SJSA1 (cell line): ENCODE measurements at regions not wholly inside any gene's neighbourhood (a gene's known extent, or its start where the extent isn't known, plus 50 kb on each side); places are given as distances from the start of the nearest gene placed in this dataset.
A peak's percentile ranks its signal among the peaks of the same experiment; 100 is the strongest.

Experiments
- DNase-seq, 2 experiments: peaks; one replicate each; pipeline ENCODE4 v3.0.0-alpha.2; 2015 to 2020; ENCODE audit warnings: low spot score in 2 of 2, low read depth in 1 of 2
- H3K27ac ChIP-seq: fragments of 250-450 bp; sonication (Bioruptor Pico); 2 replicates; pipeline ENCODE4 v1.5.1; 2020; ENCODE audit warnings: mild to moderate bottlenecking, moderate library complexity
- H3K27me3 ChIP-seq: fragments of 250-450 bp; sonication (Bioruptor Pico); replicated peaks from 2 replicates; pipeline ENCODE4 v1.5.1; 2020; ENCODE audit warnings: mild to moderate bottlenecking, moderate library complexity
- H3K36me3 ChIP-seq: fragments of 250-450 bp; sonication (Bioruptor Pico); 2 replicates; pipeline ENCODE4 v1.5.1; 2020; ENCODE audit warnings: mild to moderate bottlenecking
- H3K4me1 ChIP-seq: fragments of 250-450 bp; sonication (Bioruptor Pico); replicated peaks from 2 replicates; pipeline ENCODE4 v1.6.1; 2021; ENCODE audit warnings: mild to moderate bottlenecking
- H3K4me3 ChIP-seq: fragments of 250-450 bp; sonication (Bioruptor Pico); 2 replicates; pipeline ENCODE4 v1.5.1; 2020; ENCODE audit warnings: mild to moderate bottlenecking
- H3K9me3 ChIP-seq: fragments of 250-450 bp; sonication (Bioruptor Pico); replicated peaks from 2 replicates; pipeline ENCODE4 v1.5.1; 2020; ENCODE audit warnings: mild to moderate bottlenecking

GRCh38 chr6:22448291-22448711 is 121.1 kb upstream of the HDGFL1 start:
- peak; percentile 69 to 84 for DNase-seq
- Histone ChIP-seq H3K27ac (peak overlapping the region; percentile 76), H3K4me3 (no peak overlapping the region), H3K36me3 (no peaks in the 10 kb centered on the region), H3K27me3 (no peaks in the 10 kb centered on the region), H3K9me3 (no peaks in the 10 kb centered on the region), H3K4me1 (peaks cover 38% of the 10 kb centered on the region)

- Histone ChIP-seq H3K27me3 (no peaks in the 10 kb centered on the region), H3K4me1 (peaks cover 33% of the 10 kb centered on the region), H3K4me3 (no peak overlapping the region), H3K9me3 (no peaks in the 10 kb centered on the region), H3K27ac (peak overlapping the region; percentile 56), H3K36me3 (no peaks in the 10 kb centered on the region)
- DNase-seq: peak in 1 of 2 experiments; percentile 51
These were observed 117.4 kb upstream of the HDGFL1 start for GRCh38 chr6:22451962-22452361.

- Histone ChIP-seq H3K9me3 (no peaks in the 10 kb centered on the region), H3K4me3 (no peak overlapping the region), H3K27ac (no peak overlapping the region), H3K36me3 (no peaks in the 10 kb centered on the region), H3K27me3 (no peaks in the 10 kb centered on the region), H3K4me1 (peaks cover 11% of the 10 kb centered on the region)
- DNase-seq: no peak
These were observed 114.0 kb upstream of the HDGFL1 start for GRCh38 chr6:22455378-22455777.

- H3K36me3 ChIP-seq: no peaks in the 10 kb centered on the region
- no peak for DNase-seq
- H3K4me1 ChIP-seq: no peaks in the 10 kb centered on the region
These were observed 111.4 kb upstream of the HDGFL1 start for GRCh38 chr6:22457996-22458395.

GRCh38 chr6:22466665-22467245 is 102.6 kb upstream of the HDGFL1 start:
- H3K27ac ChIP-seq: no peak overlapping the region
- peaks cover 8% of the 10 kb centered on the region; the same call in 1 of the 2 replicates for H3K4me1 ChIP-seq
- no peak for DNase-seq
- no peak overlapping the region for H3K4me3 ChIP-seq
- no peaks in the 10 kb centered on the region for H3K27me3 ChIP-seq
- no peaks in the 10 kb centered on the region for H3K36me3 ChIP-seq
- no peaks in the 10 kb centered on the region for H3K9me3 ChIP-seq

More at GRCh38 chr6:22457996-22458395, 111.4 kb upstream of the HDGFL1 start:
- no peak overlapping the region for H3K27ac ChIP-seq
- H3K27me3 ChIP-seq: no peaks in the 10 kb centered on the region
- no peak overlapping the region for H3K4me3 ChIP-seq
- H3K9me3 ChIP-seq: no peaks in the 10 kb centered on the region

GRCh38 chr6:22467645-22468044 is 101.7 kb upstream of the HDGFL1 start:
- Histone ChIP-seq H3K27me3 (no peaks in the 10 kb centered on the region), H3K9me3 (no peaks in the 10 kb centered on the region), H3K4me1 (peaks cover 8% of the 10 kb centered on the region; the same call in 1 of the 2 replicates), H3K36me3 (no peaks in the 10 kb centered on the region), H3K27ac (no peak overlapping the region), H3K4me3 (no peak overlapping the region)
- no peak for DNase-seq

GRCh38 chr6:22468256-22468965 is 101.0 kb upstream of the HDGFL1 start:
- H3K4me1 ChIP-seq: peaks cover 8% of the 10 kb centered on the region; the same call in 1 of the 2 replicates
- no peaks in the 10 kb centered on the region for H3K36me3 ChIP-seq
- H3K4me3 ChIP-seq: no peak overlapping the region
- H3K9me3 ChIP-seq: no peaks in the 10 kb centered on the region
- H3K27me3 ChIP-seq: no peaks in the 10 kb centered on the region
- no peak for DNase-seq
- no peak overlapping the region for H3K27ac ChIP-seq

GRCh38 chr6:22470454-22471131 is 98.8 kb upstream of the HDGFL1 start:
- Histone ChIP-seq H3K36me3 (no peaks in the 10 kb centered on the region), H3K27ac (no peak overlapping the region), H3K9me3 (no peaks in the 10 kb centered on the region), H3K4me3 (no peak overlapping the region), H3K4me1 (peaks cover 8% of the 10 kb centered on the region; the same call in 1 of the 2 replicates), H3K27me3 (no peaks in the 10 kb centered on the region)
- no peak for DNase-seq

- Histone ChIP-seq H3K36me3 (no peaks in the 10 kb centered on the region), H3K27ac (no peak overlapping the region), H3K27me3 (no peaks in the 10 kb centered on the region), H3K9me3 (no peaks in the 10 kb centered on the region), H3K4me3 (no peak overlapping the region), H3K4me1 (peaks cover 8% of the 10 kb centered on the region; the same call in 1 of the 2 replicates)
- DNase-seq: peak; percentile 44
These were observed 98.2 kb upstream of the HDGFL1 start for GRCh38 chr6:22471132-22471690.

- no peaks in the 10 kb centered on the region for H3K27me3 ChIP-seq
- H3K4me1 ChIP-seq: peaks cover 8% of the 10 kb centered on the region; the same call in 1 of the 2 replicates
- H3K9me3 ChIP-seq: no peaks in the 10 kb centered on the region
- DNase-seq: no peak
- H3K4me3 ChIP-seq: no peak overlapping the region
- H3K36me3 ChIP-seq: no peaks in the 10 kb centered on the region
- H3K27ac ChIP-seq: no peak overlapping the region
These were observed 97.6 kb upstream of the HDGFL1 start for GRCh38 chr6:22471746-22472145.

GRCh38 chr6:22473991-22474682 is 95.2 kb upstream of the HDGFL1 start:
- no peak for DNase-seq
- H3K4me3 ChIP-seq: no peak overlapping the region
- H3K4me1 ChIP-seq: peaks cover 8% of the 10 kb centered on the region; the same call in 1 of the 2 replicates

GRCh38 chr6:22476811-22477390 is 92.5 kb upstream of the HDGFL1 start:
- no peaks in the 10 kb centered on the region for H3K4me1 ChIP-seq
- H3K27me3 ChIP-seq: no peaks in the 10 kb centered on the region
- DNase-seq: no peak
- no peak overlapping the region for H3K4me3 ChIP-seq
- no peak overlapping the region for H3K27ac ChIP-seq
- no peaks in the 10 kb centered on the region for H3K36me3 ChIP-seq
- no peaks in the 10 kb centered on the region for H3K9me3 ChIP-seq

More at GRCh38 chr6:22473991-22474682, 95.2 kb upstream of the HDGFL1 start:
- Histone ChIP-seq H3K27ac (no peak overlapping the region), H3K9me3 (no peaks in the 10 kb centered on the region), H3K36me3 (no peaks in the 10 kb centered on the region), H3K27me3 (no peaks in the 10 kb centered on the region)

- H3K27me3 ChIP-seq: no peaks in the 10 kb centered on the region
- no peak overlapping the region for H3K27ac ChIP-seq
- DNase-seq: no peak
- H3K4me1 ChIP-seq: no peaks in the 10 kb centered on the region
- H3K9me3 ChIP-seq: peaks cover 3% of the 10 kb centered on the region; the same call in 1 of the 2 replicates
- H3K36me3 ChIP-seq: no peaks in the 10 kb centered on the region
- H3K4me3 ChIP-seq: no peak overlapping the region
These were observed 72.1 kb upstream of the HDGFL1 start for GRCh38 chr6:22497276-22497675.
